ENCODE measurements at regions not wholly inside any gene's neighbourhood (a gene's known extent, or its start where the extent isn't known, plus 50 kb on each side); places are given as distances from the start of the nearest gene placed in this dataset.

GRCh38 chr5:4335078-4335477, 739.4 kb downstream of the IRX1 start:
- no peak for DNase-seq (ENCODE audit: extremely low spot score)
- ChIA-PET POLR2A (no interaction called here), CTCF (no interaction called here)
- TF ChIP-seq CTBP1 (IDR thresholded peaks at IDR 0.05; ENCODE audit: borderline replicate concordance): no peak
- TF ChIP-seq ELF4 (IDR thresholded peaks at IDR 0.05): no peak
- TF ChIP-seq ZNF384 (IDR thresholded peaks at IDR 0.05): no peak
- no peak for TF ChIP-seq SP1 (IDR thresholded peaks at IDR 0.05)
- TF ChIP-seq FOXM1 (IDR thresholded peaks at IDR 0.05; ENCODE audit: borderline replicate concordance): no peak

- DNase-seq (ENCODE audit: extremely low spot score): no peak
- ChIA-PET CTCF (no interaction called here), POLR2A (no interaction called here)
- TF ChIP-seq ZNF384 (IDR thresholded peaks at IDR 0.05) (no peak), NFRKB (IDR thresholded peaks at IDR 0.05) (no peak), PKNOX1 (IDR thresholded peaks at IDR 0.05) (no peak), CTBP1 (IDR thresholded peaks at IDR 0.05; ENCODE audit: borderline replicate concordance) (no peak), ELF4 (IDR thresholded peaks at IDR 0.05) (no peak), FOXK2 (IDR thresholded peaks at IDR 0.05) (no peak), HDGF (IDR thresholded peaks at IDR 0.05; ENCODE audit: borderline replicate concordance) (no peak), LEF1 (IDR thresholded peaks at IDR 0.05; ENCODE audit: borderline replicate concordance) (no peak), ARNT (IDR thresholded peaks at IDR 0.05) (no peak), L3MBTL2 (conservative IDR thresholded peaks at IDR 0.05) (no peak), SP1 (IDR thresholded peaks at IDR 0.05) (no peak), SUZ12 (IDR thresholded peaks at IDR 0.05) (no peak), FOXM1 (IDR thresholded peaks at IDR 0.05; ENCODE audit: borderline replicate concordance) (no peak), FOXA1 (IDR thresholded peaks at IDR 0.05) (no peak), BHLHE40 (IDR thresholded peaks at IDR 0.05; ENCODE audit: borderline replicate concordance) (no peak)
These were observed 741.9 kb downstream of the IRX1 start for GRCh38 chr5:4337519-4337918.

GRCh38 chr5:4339949-4340348, 744.3 kb downstream of the IRX1 start:
- POLR2A ChIA-PET: no interaction called here
- CTCF ChIA-PET: no interaction called here
- no peak for TF ChIP-seq ARNT (IDR thresholded peaks at IDR 0.05)
- no peak for TF ChIP-seq TARDBP (IDR thresholded peaks at IDR 0.05)
- TF ChIP-seq FOXK2 (IDR thresholded peaks at IDR 0.05): no peak
- no peak for TF ChIP-seq SP1 (IDR thresholded peaks at IDR 0.05)
- TF ChIP-seq FOXA1 (IDR thresholded peaks at IDR 0.05): no peak
- TF ChIP-seq ELF4 (IDR thresholded peaks at IDR 0.05): no peak
- TF ChIP-seq NFRKB (IDR thresholded peaks at IDR 0.05): no peak
- no peak for TF ChIP-seq CTBP1 (IDR thresholded peaks at IDR 0.05; ENCODE audit: borderline replicate concordance)
- TF ChIP-seq ZNF384 (IDR thresholded peaks at IDR 0.05): no peak
- TF ChIP-seq PKNOX1 (IDR thresholded peaks at IDR 0.05): no peak
- no peak for TF ChIP-seq FOXM1 (IDR thresholded peaks at IDR 0.05; ENCODE audit: borderline replicate concordance)
- TF ChIP-seq HDGF (IDR thresholded peaks at IDR 0.05; ENCODE audit: borderline replicate concordance): no peak
- no peak for TF ChIP-seq LEF1 (IDR thresholded peaks at IDR 0.05; ENCODE audit: borderline replicate concordance)
- TF ChIP-seq L3MBTL2 (conservative IDR thresholded peaks at IDR 0.05): no peak
- no peak for TF ChIP-seq BHLHE40 (IDR thresholded peaks at IDR 0.05; ENCODE audit: borderline replicate concordance)
- TF ChIP-seq SUZ12 (IDR thresholded peaks at IDR 0.05): no peak
- DNase-seq (ENCODE audit: extremely low spot score): no peak

GRCh38 chr5:4345850-4346249, 750.2 kb downstream of the IRX1 start:
- DNase-seq (ENCODE audit: extremely low spot score): no peak
- ChIA-PET POLR2A (no interaction called here), CTCF (no interaction called here)
- TF ChIP-seq ZNF384 (IDR thresholded peaks at IDR 0.05): no peak
- TF ChIP-seq PKNOX1 (IDR thresholded peaks at IDR 0.05): no peak
- no peak for TF ChIP-seq SUZ12 (IDR thresholded peaks at IDR 0.05)
- no peak for TF ChIP-seq ELF4 (IDR thresholded peaks at IDR 0.05)
- TF ChIP-seq FOXK2 (IDR thresholded peaks at IDR 0.05): no peak
- TF ChIP-seq FOXA1 (IDR thresholded peaks at IDR 0.05): no peak

- ChIA-PET CTCF (no interaction called here), POLR2A (no interaction called here)
- DNase-seq (ENCODE audit: extremely low spot score): no peak
- TF ChIP-seq ARNT (IDR thresholded peaks at IDR 0.05): no peak
These were observed 752.8 kb downstream of the IRX1 start for GRCh38 chr5:4348423-4348822.

- no peak for DNase-seq (ENCODE audit: extremely low spot score)
- CTCF ChIA-PET: no interaction called here
- TF ChIP-seq ELF4 (IDR thresholded peaks at IDR 0.05) (no peak), PKNOX1 (IDR thresholded peaks at IDR 0.05) (no peak)
- POLR2A ChIA-PET: no interaction called here
These were observed 753.3 kb downstream of the IRX1 start for GRCh38 chr5:4348919-4349318.

- POLR2A ChIA-PET: no interaction called here
- DNase-seq (ENCODE audit: extremely low spot score): no peak
- CTCF ChIA-PET: no interaction called here
- TF ChIP-seq SP1 (IDR thresholded peaks at IDR 0.05): no peak
- no peak for TF ChIP-seq ARNT (IDR thresholded peaks at IDR 0.05)
- TF ChIP-seq NFRKB (IDR thresholded peaks at IDR 0.05): no peak
- TF ChIP-seq TARDBP (IDR thresholded peaks at IDR 0.05): no peak
- no peak for TF ChIP-seq FOXK2 (IDR thresholded peaks at IDR 0.05)
- TF ChIP-seq SUZ12 (IDR thresholded peaks at IDR 0.05): no peak
- TF ChIP-seq L3MBTL2 (conservative IDR thresholded peaks at IDR 0.05): no peak
- no peak for TF ChIP-seq CTBP1 (IDR thresholded peaks at IDR 0.05; ENCODE audit: borderline replicate concordance)
- no peak for TF ChIP-seq HDGF (IDR thresholded peaks at IDR 0.05; ENCODE audit: borderline replicate concordance)
- no peak for TF ChIP-seq BHLHE40 (IDR thresholded peaks at IDR 0.05; ENCODE audit: borderline replicate concordance)
- no peak for TF ChIP-seq FOXM1 (IDR thresholded peaks at IDR 0.05; ENCODE audit: borderline replicate concordance)
- TF ChIP-seq FOXA1 (IDR thresholded peaks at IDR 0.05): no peak
- TF ChIP-seq LEF1 (IDR thresholded peaks at IDR 0.05; ENCODE audit: borderline replicate concordance): no peak
- TF ChIP-seq PKNOX1 (IDR thresholded peaks at IDR 0.05): no peak
- no peak for TF ChIP-seq ZNF384 (IDR thresholded peaks at IDR 0.05)
- no peak for TF ChIP-seq ELF4 (IDR thresholded peaks at IDR 0.05)
These were observed 760.6 kb downstream of the IRX1 start for GRCh38 chr5:4356201-4356600.

Data from HEK293T (cell line).